Lower leg skin (tissue), 4 donors: ENCODE measurements at regions not wholly inside any gene's neighbourhood (a gene's known extent, or its start where the extent isn't known, plus 50 kb on each side); places are given as distances from the start of the nearest gene placed in this dataset.

Source experiments
- DNase-seq, 2 donors: peaks; one replicate each; pipeline ENCODE4 v3.0.0-alpha.2; 2019; ENCODE audit warnings: low spot score in 2 of 2
- H3K4me3 ChIP-seq: fragments of 200-600 bp; sonication (generic); 2 replicates; pipeline ENCODE4 v1.5.1; 2017; ENCODE audit warnings: mild to moderate bottlenecking, low read depth; ENCODE audit not compliant: poor library complexity, severe bottlenecking
- POLR2A ChIP-seq, 2 donors: fragments of 450-650 bp; IDR thresholded peaks; one replicate each; pipeline ENCODE4 v1.6.1; 2016 to 2017; ENCODE audit warnings: antibody characterized with exemption in 2 of 2, mild to moderate bottlenecking in 1 of 2, moderate library complexity in 1 of 2
- WGBS, 2 donors: methylation state at CpG; one replicate each; pipeline ENCODE4 v1.1.5; 2018; 5-methylcytosine and 5-hydroxymethylcytosine counted together
- intact Hi-C: fragments of 100-400 bp; cut with DNase I; formaldehyde crosslinking; loops from one replicate; pipeline ENCODE4 v1.15.0; 2023; ENCODE audit warnings: low total_unique reads
- TF ChIP-seq, protein P1 (sequence below), 3 donors: fragments of 450-650 bp; IDR thresholded peaks; one replicate each; pipeline ENCODE4 v1.5.1; 2016; ENCODE audit warnings: antibody characterized with exemption in 3 of 3, mild to moderate bottlenecking in 3 of 3, moderate library complexity in 2 of 3

DNA sequence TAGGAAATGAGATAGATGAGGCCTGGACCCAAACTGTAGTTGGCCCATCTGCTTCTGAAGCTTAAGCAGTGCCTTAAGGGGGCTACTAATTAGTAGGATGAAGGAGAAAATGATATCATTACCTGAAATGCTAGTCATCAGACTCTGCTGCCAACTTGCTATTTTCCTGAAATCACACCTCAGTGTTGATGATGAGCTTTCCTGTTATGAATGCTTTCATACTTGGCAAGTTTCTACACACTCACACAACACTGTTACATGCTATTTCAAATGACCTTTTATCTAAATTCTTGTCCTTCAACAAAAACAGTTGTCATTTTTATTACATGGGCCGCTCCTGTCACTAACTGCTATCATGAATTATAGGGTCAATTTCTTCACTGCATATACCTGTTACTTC is 416.0 kb downstream of the PRDM5 start:
- H3K4me3 ChIP-seq, result no peak overlapping the region
- DNase-seq, result no peak
- WGBS, 2 donors, result 70 to 79% methylated on average over 1 of the region's 1 CpG
- intact Hi-C loops, result no loop called here
- no peak for TF ChIP-seq POLR2A (IDR thresholded peaks at IDR 0.05)
- TF ChIP-seq, protein P1, sequence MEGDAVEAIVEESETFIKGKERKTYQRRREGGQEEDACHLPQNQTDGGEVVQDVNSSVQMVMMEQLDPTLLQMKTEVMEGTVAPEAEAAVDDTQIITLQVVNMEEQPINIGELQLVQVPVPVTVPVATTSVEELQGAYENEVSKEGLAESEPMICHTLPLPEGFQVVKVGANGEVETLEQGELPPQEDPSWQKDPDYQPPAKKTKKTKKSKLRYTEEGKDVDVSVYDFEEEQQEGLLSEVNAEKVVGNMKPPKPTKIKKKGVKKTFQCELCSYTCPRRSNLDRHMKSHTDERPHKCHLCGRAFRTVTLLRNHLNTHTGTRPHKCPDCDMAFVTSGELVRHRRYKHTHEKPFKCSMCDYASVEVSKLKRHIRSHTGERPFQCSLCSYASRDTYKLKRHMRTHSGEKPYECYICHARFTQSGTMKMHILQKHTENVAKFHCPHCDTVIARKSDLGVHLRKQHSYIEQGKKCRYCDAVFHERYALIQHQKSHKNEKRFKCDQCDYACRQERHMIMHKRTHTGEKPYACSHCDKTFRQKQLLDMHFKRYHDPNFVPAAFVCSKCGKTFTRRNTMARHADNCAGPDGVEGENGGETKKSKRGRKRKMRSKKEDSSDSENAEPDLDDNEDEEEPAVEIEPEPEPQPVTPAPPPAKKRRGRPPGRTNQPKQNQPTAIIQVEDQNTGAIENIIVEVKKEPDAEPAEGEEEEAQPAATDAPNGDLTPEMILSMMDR (IDR thresholded peaks at IDR 0.05), result no peak

DNA sequence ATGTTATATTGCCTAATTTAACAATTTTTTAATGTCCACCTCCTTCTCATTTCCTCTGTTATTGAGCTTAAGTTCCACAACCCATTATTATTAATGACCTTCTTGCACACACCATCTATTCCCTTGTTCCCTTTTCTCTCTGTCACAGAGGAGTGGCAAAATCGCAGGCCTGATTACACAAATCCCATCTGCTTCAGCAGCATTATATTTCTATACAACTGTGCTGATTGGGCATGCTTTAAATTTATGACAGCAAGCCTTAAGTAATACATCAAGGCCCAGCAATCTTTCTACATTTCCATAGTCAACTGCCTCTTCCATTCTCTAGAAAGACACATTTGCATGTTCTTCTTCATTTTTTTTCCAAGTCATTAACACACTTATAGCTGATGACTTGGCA is 423.8 kb downstream of the PRDM5 start:
- 70 to 76% methylated on average over 1 of the region's 1 CpG for WGBS, 2 donors
- intact Hi-C loops, result no loop called here
- no peak for DNase-seq
- no peak overlapping the region for H3K4me3 ChIP-seq
- TF ChIP-seq, protein P1 (IDR thresholded peaks at IDR 0.05), result no peak
- no peak for TF ChIP-seq POLR2A (IDR thresholded peaks at IDR 0.05)

DNA sequence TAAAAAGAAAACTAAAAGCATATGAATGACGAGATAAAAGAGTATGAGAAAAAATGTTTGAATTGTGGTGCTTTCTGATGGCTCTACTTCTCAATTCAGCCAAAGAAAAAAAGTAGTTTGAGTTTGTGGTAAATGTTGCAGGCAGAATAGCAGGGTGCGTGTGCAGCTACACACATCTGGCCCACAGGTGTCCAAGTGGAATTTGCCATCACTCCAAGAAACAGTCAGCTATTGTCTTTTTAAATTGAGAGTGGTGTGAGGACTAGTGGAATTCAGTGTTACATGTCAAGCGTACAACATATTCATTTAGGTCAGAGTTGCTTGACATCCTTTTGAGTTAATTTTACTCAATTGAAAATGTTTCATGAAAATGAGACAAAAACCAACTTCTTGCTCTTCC is 424.8 kb upstream of the MAD2L1 start:
- DNase-seq, result no peak
- TF ChIP-seq, protein P1 (IDR thresholded peaks at IDR 0.05), result no peak
- no peak for TF ChIP-seq POLR2A (IDR thresholded peaks at IDR 0.05)
- WGBS, 2 donors, result 65% methylated on average over 3 of the region's 3 CpGs
- H3K4me3 ChIP-seq, result no peak overlapping the region
- intact Hi-C loops, result no loop called here

DNA sequence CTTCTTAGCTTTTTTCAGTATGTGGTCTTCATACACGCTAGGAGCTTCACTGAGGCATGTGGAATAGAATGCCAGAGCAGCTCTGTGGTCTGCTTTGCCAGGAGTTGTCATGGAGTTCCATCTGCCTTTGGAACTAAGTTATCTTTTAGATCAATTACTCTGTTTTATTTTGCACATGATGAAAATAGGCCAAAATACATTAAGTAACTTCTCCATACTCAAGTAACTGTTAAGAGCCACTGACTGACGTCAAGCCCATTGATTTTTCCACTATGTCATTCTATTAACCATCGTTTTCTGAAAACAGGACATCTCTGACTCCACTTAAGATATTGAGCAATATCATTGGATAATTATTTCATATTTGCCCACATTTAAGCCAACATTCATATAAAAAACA is 415.1 kb upstream of the MAD2L1 start:
- 55 to 64% methylated on average over 3 of the region's 3 CpGs for WGBS, 2 donors
- DNase-seq, result no peak
- TF ChIP-seq, protein P1 (IDR thresholded peaks at IDR 0.05), result no peak
- no peak for TF ChIP-seq POLR2A (IDR thresholded peaks at IDR 0.05)
- intact Hi-C loops, result no loop called here
- H3K4me3 ChIP-seq, result no peak overlapping the region

DNA sequence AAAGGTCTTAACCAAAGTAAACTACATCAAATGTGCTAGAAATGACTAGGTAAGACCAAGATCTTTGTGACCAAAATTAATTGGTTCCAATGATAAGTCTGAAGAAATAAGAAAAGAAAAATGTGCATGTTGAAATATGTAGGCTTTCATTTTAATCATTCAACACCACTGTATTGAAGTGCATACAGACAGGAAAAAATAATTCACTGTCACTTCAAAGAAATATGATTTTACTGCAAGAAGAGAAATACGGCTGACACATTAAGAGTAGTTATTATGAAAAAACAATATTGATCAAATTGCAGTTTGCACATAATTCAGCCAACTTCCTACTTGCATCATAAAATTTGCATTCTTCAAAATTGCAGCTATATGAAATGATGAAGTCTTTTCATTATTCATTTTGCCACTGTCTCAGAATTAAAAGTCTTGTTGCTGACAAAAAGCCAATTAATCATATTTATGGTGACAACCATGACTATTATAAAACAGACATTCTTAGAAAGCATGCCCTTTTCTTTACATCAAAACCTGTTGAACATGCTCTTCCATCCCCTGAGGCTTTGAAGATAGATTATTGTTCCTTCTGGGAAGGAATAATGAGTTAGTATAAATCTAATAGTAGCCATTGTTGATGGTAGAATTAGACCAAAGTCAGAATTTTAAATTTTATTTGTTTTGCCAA is 405.9 kb upstream of the MAD2L1 start:
- intact Hi-C loops, result no loop called here
- 40 to 45% methylated on average over 1 of the region's 1 CpG for WGBS, 2 donors
- no peak for DNase-seq
- H3K4me3 ChIP-seq, result no peak overlapping the region
- TF ChIP-seq, protein P1 (IDR thresholded peaks at IDR 0.05), result no peak
- no peak for TF ChIP-seq POLR2A (IDR thresholded peaks at IDR 0.05)

DNA sequence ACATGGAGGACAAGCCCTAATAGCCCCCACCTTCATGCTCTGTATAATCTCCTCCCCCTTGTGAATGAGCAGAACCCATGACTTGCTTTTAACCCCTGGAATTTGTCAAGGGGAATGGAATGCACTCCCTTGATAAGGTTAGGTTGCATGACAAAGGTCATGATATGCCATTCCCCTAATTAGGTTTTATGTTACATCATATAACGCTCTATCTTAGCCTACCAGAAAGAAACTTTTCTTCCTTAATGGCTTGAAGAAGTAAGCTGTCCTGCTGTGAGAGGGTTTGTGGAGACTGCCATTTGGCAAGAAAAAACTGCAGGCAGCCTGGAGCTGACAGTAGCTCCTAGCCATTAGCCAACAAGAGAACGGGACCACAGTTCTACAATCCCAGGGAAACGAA is 399.8 kb upstream of the MAD2L1 start:
- DNase-seq, result no peak
- WGBS, 2 donors, result 15 to 29% methylated on average over 3 of the region's 3 CpGs
- intact Hi-C loops, result no loop called here
- TF ChIP-seq, protein P1 (IDR thresholded peaks at IDR 0.05), result no peak
- TF ChIP-seq POLR2A (IDR thresholded peaks at IDR 0.05), result no peak
- H3K4me3 ChIP-seq, result no peak overlapping the region
